SU-DHL-6 (cell line): ENCODE measurements at regions not wholly inside any gene's neighbourhood (a gene's known extent, or its start where the extent isn't known, plus 50 kb on each side); places are given as distances from the start of the nearest gene placed in this dataset.

Experiments used
- H2AFZ ChIP-seq: fragments of 200-600 bp; sonication (generic); 2 replicates; pipeline ENCODE4 v1.6.1; 2014; ENCODE audit warnings: low read depth, mild to moderate bottlenecking, moderate library complexity, mixed read lengths, antibody characterized with exemption, low read length; ENCODE audit not compliant: severe bottlenecking
- H3F3A ChIP-seq: fragments of 200-600 bp; shearing (Covaris generic); 2 replicates; pipeline ENCODE4 v1.6.0; 2016; ENCODE audit warnings: antibody characterized with exemption, mild to moderate bottlenecking; ENCODE audit not compliant: insufficient read depth
- H3K27ac ChIP-seq: fragments of 200-600 bp; sonication (generic); 2 replicates; pipeline ENCODE4 v1.5.1; 2016; ENCODE audit warnings: low read depth, mild to moderate bottlenecking, low read length, moderate library complexity, mixed read lengths
- H3K27me3 ChIP-seq: fragments of 200-600 bp; sonication (generic), shearing (Covaris generic); 2 replicates; pipeline ENCODE4 v1.6.0; 2014; ENCODE audit warnings: mild to moderate bottlenecking, low read length
- H3K36me3 ChIP-seq: fragments of 200-600 bp; sonication (generic); 2 replicates; pipeline ENCODE4 v1.6.1; 2014; ENCODE audit warnings: mild to moderate bottlenecking, low read length, mixed read lengths
- H3K4me2 ChIP-seq: fragments of 300-600, 200-600 bp; shearing (Covaris generic), sonication (generic); 2 replicates; pipeline ENCODE4 v1.6.0; 2014; ENCODE audit warnings: low read length, low read depth, mild to moderate bottlenecking; ENCODE audit not compliant: poor library complexity, severe bottlenecking
- H3K4me3 ChIP-seq: fragments of 200-600 bp; sonication (generic); 2 replicates; pipeline ENCODE4 v1.5.1; 2014; ENCODE audit warnings: antibody characterized with exemption, low read length, mild to moderate bottlenecking, mixed read lengths; ENCODE audit not compliant: insufficient read depth, poor library complexity, severe bottlenecking
- H3K79me2 ChIP-seq: fragments of 200-600 bp; sonication (generic); 2 replicates; pipeline ENCODE4 v1.6.1; 2014; ENCODE audit warnings: mild to moderate bottlenecking, low read length, moderate library complexity; ENCODE audit not compliant: insufficient read depth
- H3K9ac ChIP-seq: fragments of 200-600 bp; sonication (generic); 2 replicates; pipeline ENCODE4 v1.7.0; 2014; ENCODE audit warnings: mild to moderate bottlenecking, low read length
- H3K9me2 ChIP-seq: fragments of 200-600 bp; sonication (generic); replicated peaks from 2 replicates; pipeline ENCODE4 v1.6.1; 2014; ENCODE audit warnings: low read length; ENCODE audit not compliant: insufficient read depth
- H3K9me3 ChIP-seq: fragments of 200-600 bp; sonication (generic); 2 replicates; pipeline ENCODE4 v1.6.1; 2014; ENCODE audit warnings: low read length, mixed read lengths; ENCODE audit not compliant: insufficient read depth
- H4K20me1 ChIP-seq: fragments of 200-600 bp; sonication (generic); 2 replicates; pipeline ENCODE4 v1.6.1; 2014; ENCODE audit warnings: low read depth, mild to moderate bottlenecking, antibody characterized with exemption, low read length, moderate library complexity, mixed read lengths
- EZH2phosphoT487 ChIP-seq: fragments of 200-600 bp; sonication (generic), shearing (Covaris generic); conservative IDR thresholded peaks from 2 replicates; pipeline ENCODE4 v1.6.1; 2018; ENCODE audit warnings: mild to moderate bottlenecking, antibody characterized with exemption, low read length, moderate library complexity, mixed read lengths
- TF ChIP-seq, protein P1 (sequence below): fragments of 200-600 bp; sonication (generic); IDR thresholded peaks from one replicate; pipeline ENCODE4 v1.5.1; 2017; ENCODE audit warnings: antibody characterized with exemption, mild to moderate bottlenecking, low read length, moderate library complexity; ENCODE audit not compliant: insufficient read depth, poor library complexity, severe bottlenecking

- Histone ChIP-seq H3K9me3 (no peaks in the 10 kb centered on the region), H2AFZ (no peak overlapping the region), H3K27ac (no peak overlapping the region), H3F3A (no peaks in the 10 kb centered on the region), H3K36me3 (no peaks in the 10 kb centered on the region), H3K79me2 (no peaks in the 10 kb centered on the region), H3K9me2 (no peaks in the 10 kb centered on the region), H3K9ac (no peak overlapping the region), H4K20me1 (no peaks in the 10 kb centered on the region), H3K4me3 (no peak overlapping the region), H3K27me3 (no peaks in the 10 kb centered on the region), H3K4me2 (no peak overlapping the region)
- TF ChIP-seq EZH2phosphoT487: no peak
- TF ChIP-seq, protein P1, sequence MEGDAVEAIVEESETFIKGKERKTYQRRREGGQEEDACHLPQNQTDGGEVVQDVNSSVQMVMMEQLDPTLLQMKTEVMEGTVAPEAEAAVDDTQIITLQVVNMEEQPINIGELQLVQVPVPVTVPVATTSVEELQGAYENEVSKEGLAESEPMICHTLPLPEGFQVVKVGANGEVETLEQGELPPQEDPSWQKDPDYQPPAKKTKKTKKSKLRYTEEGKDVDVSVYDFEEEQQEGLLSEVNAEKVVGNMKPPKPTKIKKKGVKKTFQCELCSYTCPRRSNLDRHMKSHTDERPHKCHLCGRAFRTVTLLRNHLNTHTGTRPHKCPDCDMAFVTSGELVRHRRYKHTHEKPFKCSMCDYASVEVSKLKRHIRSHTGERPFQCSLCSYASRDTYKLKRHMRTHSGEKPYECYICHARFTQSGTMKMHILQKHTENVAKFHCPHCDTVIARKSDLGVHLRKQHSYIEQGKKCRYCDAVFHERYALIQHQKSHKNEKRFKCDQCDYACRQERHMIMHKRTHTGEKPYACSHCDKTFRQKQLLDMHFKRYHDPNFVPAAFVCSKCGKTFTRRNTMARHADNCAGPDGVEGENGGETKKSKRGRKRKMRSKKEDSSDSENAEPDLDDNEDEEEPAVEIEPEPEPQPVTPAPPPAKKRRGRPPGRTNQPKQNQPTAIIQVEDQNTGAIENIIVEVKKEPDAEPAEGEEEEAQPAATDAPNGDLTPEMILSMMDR: no peak
Observed at GRCh38 chr5:54760182-54760935, 225.0 kb downstream of the ESM1 start.

DNA sequence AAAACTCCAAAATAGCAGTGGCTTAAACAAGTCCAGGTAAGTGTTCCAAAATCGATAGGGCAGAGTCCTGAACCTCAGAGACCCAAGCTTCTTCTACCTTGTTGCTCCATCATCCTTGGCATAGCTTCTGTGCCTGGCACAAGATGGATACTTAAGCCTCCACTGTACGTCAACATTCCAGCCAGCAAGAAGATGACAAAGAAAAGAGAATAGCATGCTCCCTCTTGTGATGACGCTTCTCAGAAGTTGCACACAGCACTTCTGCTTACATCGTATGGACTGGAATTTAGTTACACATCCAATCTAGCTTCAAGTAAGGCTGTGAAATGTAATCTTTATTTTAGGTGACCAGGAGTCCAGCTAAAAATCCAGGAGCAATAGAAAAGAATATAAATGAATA lies 227.4 kb downstream of the ESM1 start:
- Histone ChIP-seq H3K36me3 (no peaks in the 10 kb centered on the region), H3K9ac (no peak overlapping the region), H3K27me3 (no peaks in the 10 kb centered on the region), H3K4me3 (no peak overlapping the region), H3K9me2 (no peaks in the 10 kb centered on the region), H3K4me2 (no peak overlapping the region), H3F3A (no peaks in the 10 kb centered on the region), H4K20me1 (no peaks in the 10 kb centered on the region), H2AFZ (no peak overlapping the region), H3K9me3 (no peaks in the 10 kb centered on the region), H3K27ac (no peak overlapping the region), H3K79me2 (no peaks in the 10 kb centered on the region)
- no peak for TF ChIP-seq EZH2phosphoT487

DNA sequence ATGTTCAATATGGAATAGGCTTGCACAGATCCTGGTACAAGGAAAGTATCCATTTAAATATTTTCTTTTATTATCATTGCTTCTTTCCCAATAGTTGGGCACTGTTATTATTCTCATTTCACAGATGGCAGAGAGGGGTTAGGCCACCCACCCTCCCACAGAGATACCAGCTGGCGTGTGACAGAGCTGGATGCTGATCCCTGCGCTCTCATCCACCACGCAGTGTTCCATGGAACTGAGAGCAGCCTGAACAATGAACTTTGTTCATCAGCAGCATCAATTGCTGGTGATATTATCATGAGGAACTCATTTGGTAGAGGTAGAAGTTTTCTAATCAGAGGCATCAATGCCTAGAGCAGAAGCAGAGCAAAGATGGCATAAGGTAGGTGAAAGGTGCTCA lies 227.9 kb downstream of the ESM1 start:
- Histone ChIP-seq H3K27ac (no peak overlapping the region), H3K9me3 (no peaks in the 10 kb centered on the region), H4K20me1 (no peaks in the 10 kb centered on the region), H3F3A (no peaks in the 10 kb centered on the region), H3K4me2 (no peak overlapping the region), H3K79me2 (no peaks in the 10 kb centered on the region), H3K9ac (no peak overlapping the region), H3K27me3 (no peaks in the 10 kb centered on the region), H3K36me3 (no peaks in the 10 kb centered on the region), H3K9me2 (no peaks in the 10 kb centered on the region), H2AFZ (no peak overlapping the region), H3K4me3 (no peak overlapping the region)
- no peak for TF ChIP-seq EZH2phosphoT487
- TF ChIP-seq, protein P1: no peak

- H3K27me3 ChIP-seq: no peaks in the 10 kb centered on the region
- no peak overlapping the region for H3K27ac ChIP-seq
- TF ChIP-seq, protein P1: no peak
- TF ChIP-seq EZH2phosphoT487: no peak
- no peak overlapping the region for H2AFZ ChIP-seq
- H3K9ac ChIP-seq: no peak overlapping the region
- H3K79me2 ChIP-seq: no peaks in the 10 kb centered on the region
- no peaks in the 10 kb centered on the region for H4K20me1 ChIP-seq
- H3F3A ChIP-seq: no peaks in the 10 kb centered on the region
- H3K36me3 ChIP-seq: no peaks in the 10 kb centered on the region
- no peak overlapping the region for H3K4me3 ChIP-seq
- no peaks in the 10 kb centered on the region for H3K9me2 ChIP-seq
- no peaks in the 10 kb centered on the region for H3K9me3 ChIP-seq
- no peak overlapping the region for H3K4me2 ChIP-seq
Observed at GRCh38 chr5:54756796-54757402, 228.5 kb downstream of the ESM1 start.
